Stimulated activated CD4-positive, alpha-beta T cell treated with anti-CD3 and anti-CD28 coated beads, Interleukin-1b, Interleukin-23, amount 100 ng/mL, for 1 hour (primary cell): ENCODE measurements at regions not wholly inside any gene's neighbourhood (a gene's known extent, or its start where the extent isn't known, plus 50 kb on each side); places are given as distances from the start of the nearest gene placed in this dataset.
"Not testable (repeated sequence)": the region's sequence is repeated elsewhere in the genome, so short reads cannot be mapped to it uniquely, and the experiment has no call there.

Source experiments
- DNase-seq, 2 donors: peaks; one replicate each; pipeline ENCODE4 v3.0.0-alpha.2; 2020; ENCODE audit warnings: low read depth in 2 of 2

- DNase-seq, result no peak
These were observed 145.6 kb downstream of the HSD17B3 start for GRCh38 chr9:96156171-96156974.

GRCh38 chr9:96154081-96154480, 147.9 kb downstream of the HSD17B3 start:
- DNase-seq, result no peak

- no peak for DNase-seq
These were observed 149.4 kb downstream of the HSD17B3 start for GRCh38 chr9:96152550-96152949.

GRCh38 chr9:96150324-96151227, 151.4 kb downstream of the HSD17B3 start:
- DNase-seq, result no peak

GRCh38 chr9:96149533-96150280, 152.3 kb downstream of the HSD17B3 start:
- no peak for DNase-seq

GRCh38 chr9:96148634-96149532, 153.1 kb downstream of the HSD17B3 start:
- no peak for DNase-seq

- not testable (repeated sequence) for DNase-seq
These were observed 154.9 kb downstream of the HSD17B3 start for GRCh38 chr9:96147029-96147428.

- DNase-seq, result no peak
These were observed 160.3 kb downstream of the HSD17B3 start for GRCh38 chr9:96141666-96142065.

GRCh38 chr9:96141128-96141474, 160.9 kb downstream of the HSD17B3 start:
- DNase-seq, result no peak

GRCh38 chr9:96140296-96141127, 161.5 kb downstream of the HSD17B3 start:
- no peak for DNase-seq

GRCh38 chr9:96139592-96140295, 162.2 kb downstream of the HSD17B3 start:
- DNase-seq, result no peak

- no peak for DNase-seq
These were observed 163.4 kb downstream of the HSD17B3 start for GRCh38 chr9:96138616-96139015.

- DNase-seq, result no peak
These were observed 164.1 kb downstream of the HSD17B3 start for GRCh38 chr9:96137671-96138429.

- no peak for DNase-seq
These were observed 164.8 kb downstream of the HSD17B3 start for GRCh38 chr9:96136992-96137670.

- DNase-seq, result no peak
These were observed 166.2 kb downstream of the HSD17B3 start for GRCh38 chr9:96135753-96136290.

GRCh38 chr9:96135076-96135752, 166.8 kb downstream of the HSD17B3 start:
- no peak for DNase-seq

GRCh38 chr9:96133321-96134021, 168.5 kb downstream of the HSD17B3 start:
- no peak for DNase-seq
